ENCODE measurements at regions not wholly inside any gene's neighbourhood (a gene's known extent, or its start where the extent isn't known, plus 50 kb on each side); places are given as distances from the start of the nearest gene placed in this dataset.

GRCh38 chr6:105816847-105817246, 269.3 kb upstream of the PRDM1 start:
- no peak for TF ChIP-seq CTCF (IDR thresholded peaks at IDR 0.05)
- TF ChIP-seq POLR2A (IDR thresholded peaks at IDR 0.05): no peak

Data from testis (tissue), 2 donors.